ENCODE measurements at regions not wholly inside any gene's neighbourhood (a gene's known extent, or its start where the extent isn't known, plus 50 kb on each side); places are given as distances from the start of the nearest gene placed in this dataset.

- H3K9ac ChIP-seq (ENCODE audit: low read depth, low read length): no peak overlapping the region
- no peaks in the 10 kb centered on the region for H3K9me3 ChIP-seq (ENCODE audit: control insufficient read depth, insufficient read depth, low read length)
- H3K4me1 ChIP-seq (ENCODE audit: insufficient read depth, low read length): no peaks in the 10 kb centered on the region
- H3K36me3 ChIP-seq (ENCODE audit: insufficient read depth, low read length): no peaks in the 10 kb centered on the region
These were observed 602.2 kb downstream of the NYAP2 start for GRCh38 chr2:226001716-226002115.

- Histone ChIP-seq H3K9me3 (ENCODE audit: control insufficient read depth, insufficient read depth, low read length) (no peaks in the 10 kb centered on the region), H3K4me1 (ENCODE audit: insufficient read depth, low read length) (no peaks in the 10 kb centered on the region), H3K36me3 (ENCODE audit: insufficient read depth, low read length) (no peaks in the 10 kb centered on the region), H3K9ac (ENCODE audit: low read depth, low read length) (no peak overlapping the region)
These were observed 600.2 kb downstream of the NYAP2 start for GRCh38 chr2:225999692-226000091.

GRCh38 chr2:225998653-225999052 lies 599.1 kb downstream of the NYAP2 start:
- Histone ChIP-seq H3K9ac (ENCODE audit: low read depth, low read length) (no peak overlapping the region), H3K4me1 (ENCODE audit: insufficient read depth, low read length) (no peaks in the 10 kb centered on the region), H3K36me3 (ENCODE audit: insufficient read depth, low read length) (no peaks in the 10 kb centered on the region)

GRCh38 chr2:225998116-225998515 lies 598.6 kb downstream of the NYAP2 start:
- Histone ChIP-seq H3K36me3 (ENCODE audit: insufficient read depth, low read length) (no peaks in the 10 kb centered on the region), H3K9ac (ENCODE audit: low read depth, low read length) (no peak overlapping the region), H3K4me1 (ENCODE audit: insufficient read depth, low read length) (no peaks in the 10 kb centered on the region), H3K9me3 (ENCODE audit: control insufficient read depth, insufficient read depth, low read length) (no peaks in the 10 kb centered on the region)

More at GRCh38 chr2:225998653-225999052, 599.1 kb downstream of the NYAP2 start:
- H3K9me3 ChIP-seq (ENCODE audit: control insufficient read depth, insufficient read depth, low read length): no peaks in the 10 kb centered on the region

GRCh38 chr2:225996462-225996828 lies 596.9 kb downstream of the NYAP2 start:
- Histone ChIP-seq H3K9ac (ENCODE audit: low read depth, low read length) (no peak overlapping the region), H3K36me3 (ENCODE audit: insufficient read depth, low read length) (no peaks in the 10 kb centered on the region), H3K9me3 (ENCODE audit: control insufficient read depth, insufficient read depth, low read length) (no peaks in the 10 kb centered on the region), H3K4me1 (ENCODE audit: insufficient read depth, low read length) (no peaks in the 10 kb centered on the region)

- H3K9ac ChIP-seq (ENCODE audit: low read depth, low read length): no peak overlapping the region
- no peaks in the 10 kb centered on the region for H3K36me3 ChIP-seq (ENCODE audit: insufficient read depth, low read length)
- no peaks in the 10 kb centered on the region for H3K9me3 ChIP-seq (ENCODE audit: control insufficient read depth, insufficient read depth, low read length)
- no peaks in the 10 kb centered on the region for H3K4me1 ChIP-seq (ENCODE audit: insufficient read depth, low read length)
These were observed 596.4 kb downstream of the NYAP2 start for GRCh38 chr2:225995796-225996461.

- Histone ChIP-seq H3K9me3 (ENCODE audit: control insufficient read depth, insufficient read depth, low read length) (no peaks in the 10 kb centered on the region), H3K9ac (ENCODE audit: low read depth, low read length) (no peak overlapping the region), H3K4me1 (ENCODE audit: insufficient read depth, low read length) (no peaks in the 10 kb centered on the region), H3K36me3 (ENCODE audit: insufficient read depth, low read length) (no peaks in the 10 kb centered on the region)
These were observed 595.4 kb downstream of the NYAP2 start for GRCh38 chr2:225994748-225995405.

GRCh38 chr2:225993430-225993829 lies 593.9 kb downstream of the NYAP2 start:
- H3K36me3 ChIP-seq (ENCODE audit: insufficient read depth, low read length): no peaks in the 10 kb centered on the region
- no peaks in the 10 kb centered on the region for H3K4me1 ChIP-seq (ENCODE audit: insufficient read depth, low read length)
- H3K9me3 ChIP-seq (ENCODE audit: control insufficient read depth, insufficient read depth, low read length): no peaks in the 10 kb centered on the region
- H3K9ac ChIP-seq (ENCODE audit: low read depth, low read length): no peak overlapping the region

- Histone ChIP-seq H3K36me3 (ENCODE audit: insufficient read depth, low read length) (no peaks in the 10 kb centered on the region), H3K9me3 (ENCODE audit: control insufficient read depth, insufficient read depth, low read length) (no peaks in the 10 kb centered on the region), H3K9ac (ENCODE audit: low read depth, low read length) (no peak overlapping the region), H3K4me1 (ENCODE audit: insufficient read depth, low read length) (no peaks in the 10 kb centered on the region)
These were observed 590.3 kb downstream of the NYAP2 start for GRCh38 chr2:225989809-225990208.

GRCh38 chr2:225980372-225980771 lies 580.9 kb downstream of the NYAP2 start:
- no peaks in the 10 kb centered on the region for H3K36me3 ChIP-seq (ENCODE audit: insufficient read depth, low read length)
- no peaks in the 10 kb centered on the region for H3K4me1 ChIP-seq (ENCODE audit: insufficient read depth, low read length)
- H3K9ac ChIP-seq (ENCODE audit: low read depth, low read length): no peak overlapping the region
- H3K9me3 ChIP-seq (ENCODE audit: control insufficient read depth, insufficient read depth, low read length): no peaks in the 10 kb centered on the region

- Histone ChIP-seq H3K9me3 (ENCODE audit: control insufficient read depth, insufficient read depth, low read length) (no peaks in the 10 kb centered on the region; the same call in 1 of the 2 replicates), H3K36me3 (ENCODE audit: insufficient read depth, low read length) (no peaks in the 10 kb centered on the region), H3K4me1 (ENCODE audit: insufficient read depth, low read length) (no peaks in the 10 kb centered on the region), H3K9ac (ENCODE audit: low read depth, low read length) (no peak overlapping the region)
These were observed 571.9 kb downstream of the NYAP2 start for GRCh38 chr2:225971433-225971832.

GRCh38 chr2:225948903-225949302 lies 549.4 kb downstream of the NYAP2 start:
- Histone ChIP-seq H3K9ac (ENCODE audit: low read depth, low read length) (no peak overlapping the region), H3K36me3 (ENCODE audit: insufficient read depth, low read length) (no peaks in the 10 kb centered on the region), H3K4me1 (ENCODE audit: insufficient read depth, low read length) (no peaks in the 10 kb centered on the region), H3K9me3 (ENCODE audit: control insufficient read depth, insufficient read depth, low read length) (no peaks in the 10 kb centered on the region)

GRCh38 chr2:225938991-225939390 lies 539.5 kb downstream of the NYAP2 start:
- no peak overlapping the region for H3K9ac ChIP-seq (ENCODE audit: low read depth, low read length)
- H3K4me1 ChIP-seq (ENCODE audit: insufficient read depth, low read length): no peaks in the 10 kb centered on the region
- H3K36me3 ChIP-seq (ENCODE audit: insufficient read depth, low read length): no peaks in the 10 kb centered on the region
- H3K9me3 ChIP-seq (ENCODE audit: control insufficient read depth, insufficient read depth, low read length): no peaks in the 10 kb centered on the region

GRCh38 chr2:225937625-225938187 lies 538.2 kb downstream of the NYAP2 start:
- H3K9ac ChIP-seq (ENCODE audit: low read depth, low read length): no peak overlapping the region
- H3K4me1 ChIP-seq (ENCODE audit: insufficient read depth, low read length): no peaks in the 10 kb centered on the region
- H3K9me3 ChIP-seq (ENCODE audit: control insufficient read depth, insufficient read depth, low read length): no peaks in the 10 kb centered on the region
- H3K36me3 ChIP-seq (ENCODE audit: insufficient read depth, low read length): no peaks in the 10 kb centered on the region

- Histone ChIP-seq H3K9ac (ENCODE audit: low read depth, low read length) (no peak overlapping the region), H3K9me3 (ENCODE audit: control insufficient read depth, insufficient read depth, low read length) (no peaks in the 10 kb centered on the region), H3K36me3 (ENCODE audit: insufficient read depth, low read length) (no peaks in the 10 kb centered on the region), H3K4me1 (ENCODE audit: insufficient read depth, low read length) (no peaks in the 10 kb centered on the region)
These were observed 533.4 kb downstream of the NYAP2 start for GRCh38 chr2:225932811-225933413.

Measured in ES-I3 (cell line).